GM12872 (cell line): ENCODE measurements at regions not wholly inside any gene's neighbourhood (a gene's known extent, or its start where the extent isn't known, plus 50 kb on each side); places are given as distances from the start of the nearest gene placed in this dataset.

ENCODE experiments used
- TF ChIP-seq, protein P1 (sequence below): IDR thresholded peaks from 3 replicates; pipeline ENCODE4 v1.5.1; 2011; ENCODE audit warnings: low read depth, mild to moderate bottlenecking, low read length, moderate library complexity; ENCODE audit not compliant: insufficient read depth

DNA sequence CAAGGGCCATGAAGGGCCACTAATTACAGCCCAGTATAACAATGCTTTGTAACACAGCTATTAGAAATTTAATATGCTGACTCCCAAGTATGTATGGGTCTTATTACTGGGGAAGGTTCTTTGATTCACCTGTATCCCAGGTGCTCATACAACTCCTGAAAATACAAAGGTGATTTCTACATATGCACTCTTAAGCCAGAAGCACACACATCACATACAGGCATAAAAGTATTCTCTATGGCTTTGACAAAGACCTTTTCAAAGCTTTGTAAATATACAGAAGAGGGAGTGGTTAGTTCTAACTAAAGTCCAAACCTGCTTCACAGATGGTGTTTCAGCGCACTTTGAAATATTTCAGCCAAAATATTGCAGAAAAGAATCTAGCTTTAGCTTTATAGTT lies 191.5 kb downstream of the SNCA start:
- TF ChIP-seq, protein P1, sequence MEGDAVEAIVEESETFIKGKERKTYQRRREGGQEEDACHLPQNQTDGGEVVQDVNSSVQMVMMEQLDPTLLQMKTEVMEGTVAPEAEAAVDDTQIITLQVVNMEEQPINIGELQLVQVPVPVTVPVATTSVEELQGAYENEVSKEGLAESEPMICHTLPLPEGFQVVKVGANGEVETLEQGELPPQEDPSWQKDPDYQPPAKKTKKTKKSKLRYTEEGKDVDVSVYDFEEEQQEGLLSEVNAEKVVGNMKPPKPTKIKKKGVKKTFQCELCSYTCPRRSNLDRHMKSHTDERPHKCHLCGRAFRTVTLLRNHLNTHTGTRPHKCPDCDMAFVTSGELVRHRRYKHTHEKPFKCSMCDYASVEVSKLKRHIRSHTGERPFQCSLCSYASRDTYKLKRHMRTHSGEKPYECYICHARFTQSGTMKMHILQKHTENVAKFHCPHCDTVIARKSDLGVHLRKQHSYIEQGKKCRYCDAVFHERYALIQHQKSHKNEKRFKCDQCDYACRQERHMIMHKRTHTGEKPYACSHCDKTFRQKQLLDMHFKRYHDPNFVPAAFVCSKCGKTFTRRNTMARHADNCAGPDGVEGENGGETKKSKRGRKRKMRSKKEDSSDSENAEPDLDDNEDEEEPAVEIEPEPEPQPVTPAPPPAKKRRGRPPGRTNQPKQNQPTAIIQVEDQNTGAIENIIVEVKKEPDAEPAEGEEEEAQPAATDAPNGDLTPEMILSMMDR, result no peak

DNA sequence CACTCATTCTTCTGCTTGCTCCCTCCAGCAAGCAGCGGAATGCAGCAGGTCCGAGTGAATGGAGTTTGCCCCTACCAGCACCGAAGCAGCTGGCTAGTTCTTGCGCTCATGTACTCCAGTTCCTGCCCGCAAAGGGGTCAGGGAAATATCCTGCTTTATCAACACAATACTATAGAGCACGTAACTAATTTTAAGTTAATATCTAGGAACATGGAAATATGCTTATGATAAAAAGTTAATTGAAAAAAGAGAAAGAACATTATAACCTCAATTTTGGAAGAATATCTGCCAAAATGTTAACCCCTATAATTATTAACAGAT lies 195.6 kb downstream of the SNCA start:
- TF ChIP-seq, protein P1, result no peak

DNA sequence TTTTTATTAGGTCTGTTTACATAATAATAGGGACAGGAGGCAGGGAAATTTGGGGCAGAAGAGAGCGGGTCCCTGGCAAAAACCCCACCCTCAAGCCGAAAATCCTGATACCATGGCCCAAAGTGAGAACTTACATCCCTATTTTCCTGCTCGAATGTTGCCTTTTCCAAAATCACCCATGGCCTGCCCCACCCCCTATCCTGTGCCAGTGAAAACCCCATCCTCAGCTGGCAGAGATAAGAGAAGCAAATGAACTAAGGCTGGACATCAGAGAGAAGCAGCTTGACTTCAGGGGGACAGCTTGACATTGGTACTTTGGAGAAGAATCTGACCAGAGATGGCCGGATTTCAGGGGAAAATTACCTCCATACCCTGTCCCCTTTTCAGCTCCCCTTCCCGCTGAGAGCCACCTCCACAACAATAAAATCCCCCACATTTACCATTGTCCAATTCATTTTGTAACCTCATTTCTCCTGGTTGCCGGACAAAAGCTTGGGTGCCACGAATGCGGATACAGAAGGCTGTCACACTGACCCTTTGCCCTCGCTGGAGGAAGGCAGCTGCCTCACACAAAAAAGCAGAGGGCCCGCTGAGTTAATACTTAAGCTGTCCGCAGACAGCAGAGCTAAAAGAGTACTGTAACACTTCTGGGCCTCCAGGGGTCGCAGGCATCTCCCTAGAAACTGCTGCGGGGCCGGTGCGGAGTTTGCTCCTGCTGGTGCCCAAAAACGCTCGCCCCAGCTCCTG lies 196.2 kb downstream of the SNCA start:
- TF ChIP-seq, protein P1, result 0 out of 3 replicates have a peak, but pooled peaks have one; percentile 18

DNA sequence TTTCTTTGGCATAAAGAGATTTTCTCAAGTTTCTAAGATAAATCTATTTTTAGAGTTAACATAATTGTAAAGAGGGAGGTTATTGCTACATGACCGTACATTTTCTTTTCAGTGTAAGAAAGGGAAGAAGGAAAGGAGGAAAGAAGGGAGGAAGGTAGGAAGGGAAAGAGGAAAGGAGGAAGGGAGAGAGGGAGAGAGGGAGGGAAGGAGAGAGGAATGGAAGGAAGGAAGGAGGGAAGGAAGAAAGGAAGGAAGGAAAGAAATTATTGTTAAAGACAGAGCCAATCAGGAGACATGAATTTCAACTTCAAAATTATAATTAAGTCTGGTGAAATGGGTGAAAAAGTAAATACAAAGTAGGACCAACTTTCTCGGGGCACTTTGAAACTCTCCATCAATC lies 197.6 kb downstream of the SNCA start:
- TF ChIP-seq, protein P1, result no peak

DNA sequence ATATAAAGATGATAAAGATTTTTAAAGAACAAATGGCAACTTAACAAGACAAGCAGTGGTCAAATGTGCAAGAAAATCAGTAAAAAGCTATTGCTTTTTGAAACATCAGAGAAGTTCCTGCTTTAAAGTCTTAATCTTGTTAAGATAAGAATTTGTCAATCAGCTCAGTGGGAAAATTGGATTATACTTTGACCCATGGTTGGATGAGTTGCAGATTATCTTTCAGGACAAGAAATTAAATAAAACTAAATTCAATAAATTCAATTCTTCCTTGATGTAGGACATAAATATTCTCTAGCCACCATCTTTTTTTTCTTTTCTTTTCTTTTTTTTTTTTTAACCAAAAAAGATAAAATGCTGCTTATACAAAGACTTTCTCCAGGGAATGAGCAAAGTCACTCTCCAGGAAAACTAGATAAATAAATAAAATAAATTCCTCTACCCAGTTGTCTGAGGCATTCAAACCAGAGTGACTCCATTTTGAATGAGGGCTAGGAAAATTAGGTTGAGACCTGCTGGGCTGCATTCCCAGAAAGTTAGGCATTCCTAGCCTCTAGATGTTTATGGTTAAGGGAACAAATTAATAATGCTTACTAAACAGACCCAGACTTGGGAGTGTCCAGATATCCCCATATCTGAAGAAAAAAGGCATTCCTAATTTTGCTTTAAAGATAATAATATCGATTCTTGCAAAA lies 211.2 kb downstream of the SNCA start:
- TF ChIP-seq, protein P1, result no peak

DNA sequence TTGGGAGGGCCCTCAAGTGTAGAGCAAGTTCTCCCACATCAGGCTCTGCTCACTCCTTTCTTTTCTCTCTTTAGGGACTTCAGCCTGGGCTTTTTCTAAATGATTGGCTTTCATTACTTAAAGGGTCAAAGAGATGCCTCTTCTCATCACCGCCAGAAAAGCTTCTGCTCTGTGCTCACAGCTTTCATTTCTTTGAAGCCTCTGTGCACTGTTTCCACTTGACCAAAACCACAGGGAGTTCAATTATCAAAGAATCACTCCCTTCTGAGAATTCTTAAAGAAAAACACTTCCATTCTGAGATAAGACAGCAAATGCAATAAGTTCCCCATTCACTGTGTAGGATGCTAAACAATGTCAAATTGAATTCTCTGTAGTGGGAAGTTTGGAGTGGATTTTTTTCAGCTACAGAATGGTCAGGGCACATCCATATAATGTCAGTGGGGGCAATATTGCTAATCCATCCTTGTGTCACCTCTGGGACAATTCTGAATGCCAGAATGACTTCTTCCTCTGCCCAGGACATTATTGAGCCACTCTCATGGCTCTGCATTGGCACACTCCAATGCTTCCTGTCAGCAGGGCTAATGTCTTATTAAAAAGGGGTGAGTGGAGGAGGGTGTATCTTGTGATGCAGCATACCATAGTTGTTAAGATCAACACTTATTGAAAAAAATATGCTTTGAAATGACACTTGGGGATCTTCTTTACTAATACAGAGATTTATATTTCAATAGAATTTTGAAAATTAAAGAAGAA lies 217.6 kb downstream of the SNCA start:
- TF ChIP-seq, protein P1, result no peak

DNA sequence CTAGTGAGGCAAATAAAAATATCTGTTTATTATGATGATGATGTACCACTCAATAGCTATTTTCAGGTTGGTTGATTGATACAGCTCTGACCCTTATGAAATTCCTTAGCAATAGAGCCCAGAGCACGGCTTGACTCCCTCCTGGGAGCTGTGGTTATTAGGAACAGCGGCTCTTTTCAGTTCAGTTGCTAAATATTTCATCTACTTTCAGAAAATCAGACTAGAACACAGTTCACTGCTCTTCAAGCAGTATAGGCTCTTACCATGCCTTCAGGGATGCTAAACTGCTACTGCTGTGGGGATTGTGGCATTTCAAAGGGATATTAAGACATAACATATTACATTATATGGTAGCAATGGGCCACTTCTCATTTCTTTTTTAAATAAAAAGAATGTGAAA lies 218.8 kb downstream of the SNCA start:
- TF ChIP-seq, protein P1, result no peak
